ENCODE measurements at regions not wholly inside any gene's neighbourhood (a gene's known extent, or its start where the extent isn't known, plus 50 kb on each side); places are given as distances from the start of the nearest gene placed in this dataset. TPM values are rescaled to one million over a fixed set of nuclear protein-coding genes. Genes with fewer than 3 reads are reported as not detected.
"Not testable (repeated sequence)": the region's sequence is repeated elsewhere in the genome, so short reads cannot be mapped to it uniquely, and the experiment has no call there.

GRCh38 chr22:15823178-15823577, 133.4 kb downstream of the POTEH start:
- not testable (repeated sequence) for FAIRE-seq; DNase-seq (ENCODE audit: low spot score in 2 of 2)

- not testable (repeated sequence) for DNase-seq (ENCODE audit: low spot score in 2 of 2); FAIRE-seq
These were observed 142.4 kb downstream of the POTEH start for GRCh38 chr22:15832235-15832634.

- not testable (repeated sequence) for FAIRE-seq; DNase-seq (ENCODE audit: low spot score in 2 of 2)
These were observed 145.9 kb downstream of the POTEH start for GRCh38 chr22:15835729-15836128.

GRCh38 chr22:15849772-15850171, 159.9 kb downstream of the POTEH start:
- not testable (repeated sequence) for FAIRE-seq; DNase-seq (ENCODE audit: low spot score in 2 of 2)

- DNase-seq (ENCODE audit: low spot score in 2 of 2); FAIRE-seq: not testable (repeated sequence)
These were observed 164.0 kb downstream of the POTEH start for GRCh38 chr22:15853716-15854373.

- DNase-seq (ENCODE audit: low spot score in 2 of 2); FAIRE-seq: not testable (repeated sequence)
These were observed 164.6 kb downstream of the POTEH start for GRCh38 chr22:15854421-15854820.

- FAIRE-seq; DNase-seq (ENCODE audit: low spot score in 2 of 2): not testable (repeated sequence)
These were observed 165.2 kb downstream of the POTEH start for GRCh38 chr22:15854978-15855377.

- not testable (repeated sequence) for DNase-seq (ENCODE audit: low spot score in 2 of 2); FAIRE-seq
These were observed 191.1 kb downstream of the POTEH start for GRCh38 chr22:15880926-15881325.

GRCh38 chr22:15904326-15904725, 214.5 kb downstream of the POTEH start:
- FAIRE-seq; DNase-seq (ENCODE audit: low spot score in 2 of 2): not testable (repeated sequence)

GRCh38 chr22:15911704-15912103, 221.9 kb downstream of the POTEH start:
- not testable (repeated sequence) for FAIRE-seq

GRCh38 chr22:15919120-15919519, 229.3 kb downstream of the POTEH start:
- DNase-seq (ENCODE audit: low spot score in 2 of 2); FAIRE-seq: not testable (repeated sequence)

More at GRCh38 chr22:15911704-15912103, 221.9 kb downstream of the POTEH start:
- not testable (repeated sequence) for DNase-seq (ENCODE audit: low spot score in 2 of 2)

- not testable (repeated sequence) for FAIRE-seq; DNase-seq (ENCODE audit: low spot score in 2 of 2)
These were observed 231.1 kb downstream of the POTEH start for GRCh38 chr22:15920941-15921340.

GRCh38 chr22:15922132-15922531, 232.3 kb downstream of the POTEH start:
- DNase-seq (ENCODE audit: low spot score in 2 of 2); FAIRE-seq: not testable (repeated sequence)

GRCh38 chr22:15922666-15923065, 232.8 kb downstream of the POTEH start:
- FAIRE-seq; DNase-seq (ENCODE audit: low spot score in 2 of 2): not testable (repeated sequence)

GRCh38 chr22:15924820-15925219, 235.0 kb downstream of the POTEH start:
- not testable (repeated sequence) for FAIRE-seq; DNase-seq (ENCODE audit: low spot score in 2 of 2)

GRCh38 chr22:15927172-15927571, 237.3 kb downstream of the POTEH start:
- FAIRE-seq; DNase-seq (ENCODE audit: low spot score in 2 of 2): not testable (repeated sequence)

Small RNAs in the stretch of these regions (small RNA-seq; reads per million reads assigned to genes)
- gene AP000522.1, result not detected

All from frontal cortex (tissue), 4 donors.